NCI-H345 treated with DMSO at 0.1 percent for 48 hours (cell line): ENCODE measurements at regions not wholly inside any gene's neighbourhood (a gene's known extent, or its start where the extent isn't known, plus 50 kb on each side); places are given as distances from the start of the nearest gene placed in this dataset.

Source experiments
- DNase-seq: peaks from one replicate; lab custom pipeline; 2025; ENCODE audit not compliant: unreplicated experiment; lab: John Stamatoyannopoulos, UW

- DNase-seq, result no peak
These were observed 62.7 kb upstream of the KIRREL3 start for GRCh38 chr11:127063241-127063640.

GRCh38 chr11:127061947-127062346 is 61.4 kb upstream of the KIRREL3 start:
- DNase-seq, result peak; percentile 9

GRCh38 chr11:127059750-127060149 is 59.2 kb upstream of the KIRREL3 start:
- no peak for DNase-seq

GRCh38 chr11:127059286-127059685 is 58.7 kb upstream of the KIRREL3 start:
- DNase-seq, result no peak

- DNase-seq, result no peak
These were observed 58.0 kb upstream of the KIRREL3 start for GRCh38 chr11:127058524-127058923.

GRCh38 chr11:127057126-127057525 is 56.6 kb upstream of the KIRREL3 start:
- no peak for DNase-seq

- no peak for DNase-seq
These were observed 55.9 kb upstream of the KIRREL3 start for GRCh38 chr11:127056338-127056971.

GRCh38 chr11:127055236-127055635 is 54.7 kb upstream of the KIRREL3 start:
- DNase-seq, result no peak

- no peak for DNase-seq
These were observed 53.6 kb upstream of the KIRREL3 start for GRCh38 chr11:127054153-127054552.

- no peak for DNase-seq
These were observed 51.8 kb upstream of the KIRREL3 start for GRCh38 chr11:127052404-127052803.
